ENCODE measurements at regions not wholly inside any gene's neighbourhood (a gene's known extent, or its start where the extent isn't known, plus 50 kb on each side); places are given as distances from the start of the nearest gene placed in this dataset.

GRCh38 chr6:28643017-28643740 lies 117.5 kb downstream of the GPX5 start:
- no CpG with 5 or more reads among the region's 9 CpGs for WGBS (ENCODE audit: extremely low coverage, insufficient coverage, insufficient read length)
- Histone ChIP-seq H4K91ac (ENCODE audit: low read depth, low read length) (no peak overlapping the region), H3K27me3 (ENCODE audit: insufficient read depth, low read length) (no peaks in the 10 kb centered on the region), H2BK12ac (ENCODE audit: low read length) (no peak overlapping the region), H3K36me3 (ENCODE audit: control insufficient read depth in 1 of 2, insufficient read depth in 2 of 2, low read length in 2 of 2) (no peaks in the 10 kb centered on the region), H3K4me2 (ENCODE audit: low read length) (peak overlapping the region; percentile 31), H2BK5ac (ENCODE audit: low read depth, low read length, poor library complexity) (no peak overlapping the region), H4K12ac (ENCODE audit: low read depth, low read length) (no peak overlapping the region), H3K4me3 (ENCODE audit: low read depth, low read length) (no peak overlapping the region), H2AK5ac (ENCODE audit: low read length) (no peak overlapping the region), H3K18ac (ENCODE audit: low read length) (no peak overlapping the region), H2AFZ (ENCODE audit: insufficient read depth, low read length, poor library complexity) (no peak overlapping the region), H3K79me1 (ENCODE audit: low read length) (no peaks in the 10 kb centered on the region), H3K4ac (ENCODE audit: low read depth, low read length) (no peak overlapping the region), H3K9me3 (ENCODE audit: insufficient read depth, low read depth, low read length) (no peaks in the 10 kb centered on the region), H3K4me1 (ENCODE audit: control insufficient read depth in 1 of 2, insufficient read depth in 2 of 2, low read length in 2 of 2) (no peaks in the 10 kb centered on the region), H3K23ac (ENCODE audit: low read length) (no peak overlapping the region), H3K27ac (ENCODE audit: low read depth, low read length) (no peak overlapping the region), H4K8ac (ENCODE audit: low read depth, low read length) (no peak overlapping the region), H2BK120ac (ENCODE audit: insufficient read depth, low read length, poor library complexity) (no peak overlapping the region), H3K9ac (ENCODE audit: low read length) (no peak overlapping the region), H3K79me2 (ENCODE audit: control insufficient read depth, insufficient read depth, low read length, poor library complexity) (no peaks in the 10 kb centered on the region), H3K14ac (ENCODE audit: low read length) (no peak overlapping the region)
- DNase-seq: peak; percentile 19 to 66

DNA sequence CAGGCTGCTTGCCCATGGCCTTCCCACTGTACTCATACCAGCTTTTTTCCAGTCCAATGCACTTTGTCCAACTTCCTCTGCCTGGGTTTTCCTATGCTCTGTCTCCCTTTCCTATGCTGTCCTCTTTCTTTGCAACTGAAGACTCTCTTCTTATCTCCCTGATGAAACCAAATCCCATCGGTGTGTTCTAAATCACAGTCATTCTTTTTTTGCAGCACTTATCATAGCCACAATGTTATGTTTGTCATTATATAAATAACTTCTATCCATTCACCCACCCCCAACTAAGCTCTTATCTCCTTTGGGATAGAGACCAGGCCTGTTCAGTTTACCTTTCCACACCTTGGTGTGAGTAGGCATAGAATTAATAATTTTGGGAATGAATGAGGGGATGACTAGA lies 121.0 kb downstream of the GPX5 start:
- WGBS (ENCODE audit: extremely low coverage, insufficient coverage, insufficient read length): no CpG with 5 or more reads among the region's 1 CpG
- H3K4ac ChIP-seq (ENCODE audit: low read depth, low read length): no peak overlapping the region
- H3K9me3 ChIP-seq (ENCODE audit: insufficient read depth, low read depth, low read length): no peaks in the 10 kb centered on the region
- no peak overlapping the region for H3K9ac ChIP-seq (ENCODE audit: low read length)
- H4K91ac ChIP-seq (ENCODE audit: low read depth, low read length): no peak overlapping the region
- no peak overlapping the region for H3K14ac ChIP-seq (ENCODE audit: low read length)
- H2BK12ac ChIP-seq (ENCODE audit: low read length): no peak overlapping the region
- H3K79me2 ChIP-seq (ENCODE audit: control insufficient read depth, insufficient read depth, low read length, poor library complexity): no peaks in the 10 kb centered on the region
- no peak overlapping the region for H2AK5ac ChIP-seq (ENCODE audit: low read length)
- no peak overlapping the region for H2AFZ ChIP-seq (ENCODE audit: insufficient read depth, low read length, poor library complexity)
- no peak overlapping the region for H2BK120ac ChIP-seq (ENCODE audit: insufficient read depth, low read length, poor library complexity)
- no peaks in the 10 kb centered on the region for H3K27me3 ChIP-seq (ENCODE audit: insufficient read depth, low read length)
- no peak overlapping the region for H3K4me2 ChIP-seq (ENCODE audit: low read length)
- no peak for DNase-seq
- no peak overlapping the region for H3K4me3 ChIP-seq (ENCODE audit: low read depth, low read length)
- no peaks in the 10 kb centered on the region for H3K36me3 ChIP-seq (ENCODE audit: control insufficient read depth in 1 of 2, insufficient read depth in 2 of 2, low read length in 2 of 2)
- H3K79me1 ChIP-seq (ENCODE audit: low read length): no peaks in the 10 kb centered on the region
- H2BK5ac ChIP-seq (ENCODE audit: low read depth, low read length, poor library complexity): no peak overlapping the region
- H3K4me1 ChIP-seq (ENCODE audit: control insufficient read depth in 1 of 2, insufficient read depth in 2 of 2, low read length in 2 of 2): no peaks in the 10 kb centered on the region
- no peak overlapping the region for H4K8ac ChIP-seq (ENCODE audit: low read depth, low read length)
- H3K27ac ChIP-seq (ENCODE audit: low read depth, low read length): no peak overlapping the region
- no peak overlapping the region for H4K12ac ChIP-seq (ENCODE audit: low read depth, low read length)
- no peak overlapping the region for H3K23ac ChIP-seq (ENCODE audit: low read length)
- H3K18ac ChIP-seq (ENCODE audit: low read length): no peak overlapping the region

GRCh38 chr6:28648035-28648877 lies 122.6 kb downstream of the GPX5 start:
- Histone ChIP-seq H2BK12ac (ENCODE audit: low read length) (no peak overlapping the region), H3K4me1 (ENCODE audit: control insufficient read depth in 1 of 2, insufficient read depth in 2 of 2, low read length in 2 of 2) (no peaks in the 10 kb centered on the region), H4K8ac (ENCODE audit: low read depth, low read length) (no peak overlapping the region), H4K91ac (ENCODE audit: low read depth, low read length) (no peak overlapping the region), H2AFZ (ENCODE audit: insufficient read depth, low read length, poor library complexity) (peak overlapping the region; percentile 23), H3K4me3 (ENCODE audit: low read depth, low read length) (peak overlapping the region; percentile 66), H3K36me3 (ENCODE audit: control insufficient read depth in 1 of 2, insufficient read depth in 2 of 2, low read length in 2 of 2) (no peaks in the 10 kb centered on the region), H3K9ac (ENCODE audit: low read length) (no peak overlapping the region), H2BK5ac (ENCODE audit: low read depth, low read length, poor library complexity) (no peak overlapping the region), H3K27ac (ENCODE audit: low read depth, low read length) (no peak overlapping the region), H2BK120ac (ENCODE audit: insufficient read depth, low read length, poor library complexity) (no peak overlapping the region), H3K27me3 (ENCODE audit: insufficient read depth, low read length) (no peaks in the 10 kb centered on the region), H3K79me1 (ENCODE audit: low read length) (no peaks in the 10 kb centered on the region), H3K4ac (ENCODE audit: low read depth, low read length) (no peak overlapping the region), H3K14ac (ENCODE audit: low read length) (no peak overlapping the region), H4K12ac (ENCODE audit: low read depth, low read length) (no peak overlapping the region), H3K23ac (ENCODE audit: low read length) (no peak overlapping the region), H3K4me2 (ENCODE audit: low read length) (peak overlapping the region; percentile 69), H3K79me2 (ENCODE audit: control insufficient read depth, insufficient read depth, low read length, poor library complexity) (no peaks in the 10 kb centered on the region), H3K9me3 (ENCODE audit: insufficient read depth, low read depth, low read length) (no peaks in the 10 kb centered on the region), H3K18ac (ENCODE audit: low read length) (no peak overlapping the region), H2AK5ac (ENCODE audit: low read length) (no peak overlapping the region)
- WGBS (ENCODE audit: extremely low coverage, insufficient coverage, insufficient read length): no CpG with 5 or more reads among the region's 27 CpGs
- DNase-seq: peak in 1 of 2 donors; percentile 78

GRCh38 chr6:28648878-28649375 lies 123.2 kb downstream of the GPX5 start:
- no peak overlapping the region for H3K27ac ChIP-seq (ENCODE audit: low read depth, low read length)
- no peak overlapping the region for H4K12ac ChIP-seq (ENCODE audit: low read depth, low read length)
- no peak overlapping the region for H4K91ac ChIP-seq (ENCODE audit: low read depth, low read length)
- H3K27me3 ChIP-seq (ENCODE audit: insufficient read depth, low read length): no peaks in the 10 kb centered on the region
- no peak overlapping the region for H2AFZ ChIP-seq (ENCODE audit: insufficient read depth, low read length, poor library complexity)
- no peaks in the 10 kb centered on the region for H3K79me1 ChIP-seq (ENCODE audit: low read length)
- no peak overlapping the region for H2BK120ac ChIP-seq (ENCODE audit: insufficient read depth, low read length, poor library complexity)
- H3K4me2 ChIP-seq (ENCODE audit: low read length): peak overlapping the region; percentile 69
- peak overlapping the region; percentile 66 for H3K4me3 ChIP-seq (ENCODE audit: low read depth, low read length)
- no peak overlapping the region for H4K8ac ChIP-seq (ENCODE audit: low read depth, low read length)
- DNase-seq: no peak
- H3K9ac ChIP-seq (ENCODE audit: low read length): no peak overlapping the region
- H3K79me2 ChIP-seq (ENCODE audit: control insufficient read depth, insufficient read depth, low read length, poor library complexity): no peaks in the 10 kb centered on the region
- WGBS (ENCODE audit: extremely low coverage, insufficient coverage, insufficient read length): no CpG with 5 or more reads among the region's 10 CpGs
- H2BK5ac ChIP-seq (ENCODE audit: low read depth, low read length, poor library complexity): no peak overlapping the region
- H3K14ac ChIP-seq (ENCODE audit: low read length): no peak overlapping the region
- no peaks in the 10 kb centered on the region for H3K9me3 ChIP-seq (ENCODE audit: insufficient read depth, low read depth, low read length)
- H3K4me1 ChIP-seq (ENCODE audit: control insufficient read depth in 1 of 2, insufficient read depth in 2 of 2, low read length in 2 of 2): no peaks in the 10 kb centered on the region
- no peak overlapping the region for H3K4ac ChIP-seq (ENCODE audit: low read depth, low read length)
- no peak overlapping the region for H3K18ac ChIP-seq (ENCODE audit: low read length)
- no peaks in the 10 kb centered on the region for H3K36me3 ChIP-seq (ENCODE audit: control insufficient read depth in 1 of 2, insufficient read depth in 2 of 2, low read length in 2 of 2)
- H2AK5ac ChIP-seq (ENCODE audit: low read length): no peak overlapping the region
- no peak overlapping the region for H3K23ac ChIP-seq (ENCODE audit: low read length)
- no peak overlapping the region for H2BK12ac ChIP-seq (ENCODE audit: low read length)
